Esophagus muscularis mucosa (tissue), 4 donors: ENCODE measurements at regions not wholly inside any gene's neighbourhood (a gene's known extent, or its start where the extent isn't known, plus 50 kb on each side); places are given as distances from the start of the nearest gene placed in this dataset.

Experiments
- DNase-seq: peaks from one replicate; pipeline ENCODE4 v3.0.0-alpha.2; 2017; ENCODE audit errors: extremely low spot score
- H3K27ac ChIP-seq, 4 donors: fragments of 200-600 bp; sonication (generic); replicated peaks in 1 of 4; 1 replicate in 3 of 4; 2 replicates in 1 of 4; pipeline ENCODE4 v1.5.1; 2016 to 2019; ENCODE audit warnings: mild to moderate bottlenecking in 1 of 4
- H3K27me3 ChIP-seq, 4 donors: fragments of 200-600 bp; sonication (generic); one replicate each; pipeline versions ENCODE4 v1.5.1 to v1.6.0; 2016 to 2019
- H3K36me3 ChIP-seq, 4 donors: fragments of 200-600 bp; sonication (generic); one replicate each; pipeline ENCODE4 v1.5.1; 2016 to 2019
- H3K4me1 ChIP-seq, 4 donors: fragments of 200-600 bp; sonication (generic); one replicate each; pipeline ENCODE4 v1.5.1; 2016 to 2019
- H3K4me3 ChIP-seq, 4 donors: fragments of 200-600 bp; sonication (generic); 1 replicate in 2 of 4; 2 replicates in 2 of 4; pipeline ENCODE4 v1.5.1; 2016 to 2019; ENCODE audit warnings: mild to moderate bottlenecking in 4 of 4, moderate library complexity in 1 of 4
- H3K9me3 ChIP-seq, 4 donors: fragments of 200-600 bp; sonication (generic); 1 replicate in 3 of 4; 2 replicates in 1 of 4; pipeline ENCODE4 v1.5.1; 2016 to 2019
- CTCF ChIP-seq, 3 experiments: fragments of 200-600 bp in 2 of 3; fragments of 450-650 bp in 1 of 3; sonication (generic) in 2 of 3; IDR thresholded peaks; one replicate each; pipeline ENCODE4 v1.5.1; 2017 to 2019; ENCODE audit warnings: antibody characterized with exemption in 3 of 3, mild to moderate bottlenecking in 2 of 3, moderate library complexity in 1 of 3
- EP300 ChIP-seq: sonication (generic); formaldehyde crosslinking; IDR thresholded peaks from one replicate; pipeline ENCODE4 v1.6.1; 2017; ENCODE audit warnings: antibody characterized with exemption
- POLR2A ChIP-seq: fragments of 450-650 bp; IDR thresholded peaks from one replicate; pipeline ENCODE4 v1.6.1; 2017; ENCODE audit warnings: antibody characterized with exemption, moderate library complexity, mild to moderate bottlenecking, low read depth
- POLR2AphosphoS5 ChIP-seq, 2 donors: sonication (generic); formaldehyde crosslinking; IDR thresholded peaks; one replicate each; pipeline ENCODE4 v1.6.1; 2017; ENCODE audit warnings: antibody characterized with exemption in 2 of 2
- WGBS: methylation state at CpG from one replicate; pipeline ENCODE4 v1.1.5; 2018; 5-methylcytosine and 5-hydroxymethylcytosine counted together
- intact Hi-C: fragments of 100-400 bp; cut with DNase I; formaldehyde crosslinking; loops from one replicate; pipeline ENCODE4 v1.15.1; 2023

DNA sequence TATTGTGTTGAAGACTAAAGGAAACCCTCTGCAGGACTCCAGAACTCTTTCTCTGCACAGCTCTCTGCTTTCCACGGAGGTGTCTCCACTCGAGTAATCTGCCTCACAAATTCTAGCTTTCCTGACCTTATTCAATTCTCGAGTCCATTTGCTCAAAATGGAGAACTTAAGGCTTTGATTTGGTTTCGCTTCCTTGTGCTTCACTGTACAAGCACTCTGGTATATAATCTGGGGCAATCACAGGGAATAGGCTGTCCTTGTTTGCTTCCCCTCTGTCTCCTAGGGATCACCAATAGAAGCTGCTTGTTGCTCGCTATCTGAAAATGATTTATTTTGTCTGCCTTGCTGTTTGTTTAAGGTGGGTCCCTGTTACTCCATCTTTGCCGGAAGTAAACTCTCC, 129.1 kb upstream of the DOCK10 start:
- no peak for DNase-seq
- 81% methylated on average over 6 of the region's 6 CpGs for WGBS
- Histone ChIP-seq H3K4me3 (no peak overlapping the region), H3K4me1 (no peaks in the 10 kb centered on the region), H3K27me3 (no peaks in the 10 kb centered on the region), H3K9me3 (no peaks in the 10 kb centered on the region), H3K36me3 (no peaks in the 10 kb centered on the region), H3K27ac (no peak overlapping the region)
- TF ChIP-seq CTCF (IDR thresholded peaks at IDR 0.05): no peak
- no peak for TF ChIP-seq POLR2A
- no peak for TF ChIP-seq POLR2AphosphoS5 (IDR thresholded peaks at IDR 0.05)
- no peak for TF ChIP-seq EP300
- intact Hi-C loops: no loop called here

- H3K27ac ChIP-seq: no peak overlapping the region
- 100% methylated on average over 1 of the region's 1 CpG for WGBS
Observed at GRCh38 chr2:225170162-225170561, 127.9 kb upstream of the DOCK10 start.

DNA sequence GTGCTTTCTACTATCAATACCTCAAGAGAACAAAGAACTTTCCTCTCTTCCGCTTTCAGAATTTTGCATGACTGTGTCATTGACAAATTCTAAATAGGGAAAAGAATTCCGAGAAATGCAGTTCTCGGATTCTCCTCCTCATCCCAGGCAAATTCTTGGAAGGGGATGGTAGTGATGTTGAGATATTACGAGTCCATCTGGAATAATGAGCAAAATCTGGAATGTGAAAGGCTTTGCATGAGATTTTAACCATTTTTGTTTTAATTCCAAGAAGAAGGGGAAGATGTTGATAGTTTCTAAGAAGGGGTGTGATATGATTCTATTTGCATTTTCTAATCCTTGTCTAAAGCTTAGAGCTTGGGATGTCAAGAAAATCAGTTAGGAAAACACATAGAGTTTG, 127.1 kb upstream of the DOCK10 start:
- H3K27me3 ChIP-seq: no peaks in the 10 kb centered on the region
- intact Hi-C loops: no loop called here
- no peak for TF ChIP-seq CTCF (IDR thresholded peaks at IDR 0.05)
- no peak for TF ChIP-seq POLR2A
- TF ChIP-seq POLR2AphosphoS5 (IDR thresholded peaks at IDR 0.05): no peak
- no peak for TF ChIP-seq EP300
- DNase-seq: no peak
- WGBS: 88% methylated on average over 4 of the region's 4 CpGs
- no peak overlapping the region for H3K4me3 ChIP-seq
- H3K27ac ChIP-seq: no peak overlapping the region
- H3K4me1 ChIP-seq: no peaks in the 10 kb centered on the region
- H3K36me3 ChIP-seq: no peaks in the 10 kb centered on the region
- no peaks in the 10 kb centered on the region for H3K9me3 ChIP-seq

More at GRCh38 chr2:225170162-225170561, 127.9 kb upstream of the DOCK10 start:
- no peaks in the 10 kb centered on the region for H3K4me1 ChIP-seq
- intact Hi-C loops: no loop called here
- no peaks in the 10 kb centered on the region for H3K27me3 ChIP-seq
- no peak for DNase-seq
- H3K9me3 ChIP-seq: no peaks in the 10 kb centered on the region
- H3K36me3 ChIP-seq: no peaks in the 10 kb centered on the region
- no peak overlapping the region for H3K4me3 ChIP-seq
- no peak for TF ChIP-seq EP300
- TF ChIP-seq CTCF (IDR thresholded peaks at IDR 0.05): no peak
- no peak for TF ChIP-seq POLR2A
- TF ChIP-seq POLR2AphosphoS5 (IDR thresholded peaks at IDR 0.05): no peak

DNA sequence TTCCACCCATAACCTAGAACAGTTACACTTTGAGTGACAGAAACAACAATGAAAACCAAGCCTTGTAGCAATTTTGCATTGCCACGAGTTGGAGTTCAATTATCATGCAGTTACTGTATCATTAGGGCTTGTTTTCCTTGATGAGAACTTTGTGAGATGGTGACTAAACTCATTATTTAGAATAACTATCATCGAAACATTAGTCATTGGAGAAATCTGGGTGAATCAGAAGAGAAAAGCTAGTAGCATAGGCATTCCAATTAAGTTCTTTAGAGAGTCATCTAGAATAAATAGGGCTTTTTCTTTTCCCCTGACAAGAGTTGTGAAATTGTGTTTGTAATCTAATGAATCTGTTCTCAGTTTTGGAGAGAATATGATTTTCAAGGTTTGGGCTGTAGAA, 122.8 kb upstream of the DOCK10 start:
- DNase-seq: no peak
- Histone ChIP-seq H3K4me3 (no peak overlapping the region), H3K4me1 (no peaks in the 10 kb centered on the region), H3K36me3 (no peaks in the 10 kb centered on the region), H3K27ac (no peak overlapping the region), H3K9me3 (no peaks in the 10 kb centered on the region), H3K27me3 (no peaks in the 10 kb centered on the region)
- WGBS: 68% methylated on average over 2 of the region's 2 CpGs
- TF ChIP-seq EP300: no peak
- no peak for TF ChIP-seq CTCF (IDR thresholded peaks at IDR 0.05)
- no peak for TF ChIP-seq POLR2A
- TF ChIP-seq POLR2AphosphoS5 (IDR thresholded peaks at IDR 0.05): no peak
- intact Hi-C loops: no loop called here

DNA sequence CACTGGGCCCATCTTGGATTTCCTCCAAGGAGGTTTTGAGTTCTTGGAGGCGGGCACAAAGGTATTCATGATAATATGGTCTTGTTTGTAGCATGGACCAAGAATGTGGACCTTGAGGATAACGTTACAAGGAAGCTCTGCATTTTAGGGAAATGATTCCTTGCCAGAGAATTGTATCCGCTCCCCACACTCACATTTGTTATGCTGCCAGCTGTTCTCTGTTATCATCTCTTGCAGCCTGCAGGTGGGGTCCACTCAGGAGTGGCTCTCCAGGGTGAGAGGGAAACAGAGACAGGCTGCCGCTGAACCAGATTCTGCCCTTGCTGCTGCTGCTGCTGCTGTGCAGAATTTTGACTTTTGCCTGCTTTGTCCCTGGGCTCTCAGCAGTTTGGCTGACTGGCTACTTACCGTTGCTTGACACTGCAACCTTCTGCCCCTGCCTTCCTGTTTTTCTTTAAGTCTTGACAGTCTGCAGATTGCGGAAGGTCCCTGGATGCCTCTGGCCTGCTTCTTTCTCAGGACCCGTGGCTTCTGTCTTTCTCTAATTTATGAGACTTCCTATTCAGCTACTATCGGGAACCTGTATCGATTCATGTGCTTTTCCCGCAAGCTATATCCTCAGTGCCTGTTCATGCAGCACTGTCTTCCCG, 122.3 kb upstream of the DOCK10 start:
- WGBS: 38% methylated on average over 11 of the region's 11 CpGs
- Histone ChIP-seq H3K36me3 (no peaks in the 10 kb centered on the region), H3K4me1 (no peaks in the 10 kb centered on the region), H3K27me3 (no peaks in the 10 kb centered on the region), H3K9me3 (no peaks in the 10 kb centered on the region), H3K27ac (no peak overlapping the region), H3K4me3 (no peak overlapping the region)
- intact Hi-C loops: no loop called here
- TF ChIP-seq POLR2A (no peak), CTCF (IDR thresholded peaks at IDR 0.05) (no peak), EP300 (no peak), POLR2AphosphoS5 (IDR thresholded peaks at IDR 0.05) (no peak)
- no peak for DNase-seq
